H9 (cell line): ENCODE measurements at regions not wholly inside any gene's neighbourhood (a gene's known extent, or its start where the extent isn't known, plus 50 kb on each side); places are given as distances from the start of the nearest gene placed in this dataset.

Source experiments
- DNase-seq: peaks from one replicate; pipeline ENCODE4 v3.0.0-alpha.2; 2017
- H2AFZ ChIP-seq: one replicate; pipeline ENCODE4 v1.6.1; 2013; ENCODE audit warnings: mild to moderate bottlenecking, low read length, control low read depth, moderate library complexity
- H2AK5ac ChIP-seq: 2 replicates; pipeline ENCODE4 v1.6.1; 2013; ENCODE audit warnings: low read length, control low read depth, mixed read lengths; ENCODE audit not compliant: insufficient read length
- H2BK120ac ChIP-seq: one replicate; pipeline ENCODE4 v1.6.1; 2013; ENCODE audit warnings: low read depth, mild to moderate bottlenecking, low read length, control low read depth, inconsistent platforms; ENCODE audit not compliant: poor library complexity, severe bottlenecking
- H2BK12ac ChIP-seq: 2 replicates; pipeline ENCODE4 v1.6.1; 2013; ENCODE audit warnings: low read length, control low read depth, mixed read lengths, low read depth; ENCODE audit not compliant: insufficient read length
- H2BK15ac ChIP-seq: 2 replicates; pipeline ENCODE4 v1.6.1; 2013; ENCODE audit warnings: low read depth, low read length, control low read depth
- H2BK20ac ChIP-seq: one replicate; pipeline ENCODE4 v1.6.1; 2013; ENCODE audit warnings: low read depth, mild to moderate bottlenecking, low read length, control low read depth, inconsistent platforms; ENCODE audit not compliant: poor library complexity, severe bottlenecking
- H2BK5ac ChIP-seq: 2 replicates; pipeline ENCODE4 v1.6.1; 2013; ENCODE audit warnings: low read length, control low read depth, mixed read lengths; ENCODE audit not compliant: insufficient read length
- H3K14ac ChIP-seq: 2 replicates; pipeline ENCODE4 v1.6.1; 2013; ENCODE audit warnings: low read length, control low read depth; ENCODE audit not compliant: insufficient read depth
- H3K18ac ChIP-seq: 2 replicates; pipeline ENCODE4 v1.6.1; 2013; ENCODE audit warnings: low read depth, mild to moderate bottlenecking, mixed read lengths, low read length, control low read depth; ENCODE audit not compliant: insufficient read length
- H3K23ac ChIP-seq: 2 replicates; pipeline ENCODE4 v1.6.1; 2013; ENCODE audit warnings: low read length, control low read depth, mixed read lengths, low read depth; ENCODE audit not compliant: insufficient read length
- H3K23me2 ChIP-seq: 2 replicates; pipeline ENCODE4 v1.6.1; 2013; ENCODE audit warnings: low read depth, mild to moderate bottlenecking, mixed read lengths, low read length, control low read depth; ENCODE audit not compliant: insufficient read length, poor library complexity, severe bottlenecking
- H3K27ac ChIP-seq: 2 replicates; pipeline ENCODE4 v1.5.1; 2013; ENCODE audit warnings: low read length, control low read depth, mixed read lengths, low read depth; ENCODE audit not compliant: insufficient read length
- H3K27me3 ChIP-seq: 2 replicates; pipeline ENCODE4 v1.6.1; 2013; ENCODE audit warnings: low read length, control low read depth, inconsistent platforms; ENCODE audit not compliant: insufficient read depth
- H3K4ac ChIP-seq: 2 replicates; pipeline ENCODE4 v1.6.1; 2013; ENCODE audit warnings: low read depth, mild to moderate bottlenecking, control low read depth, inconsistent platforms, low read length, moderate library complexity
- H3K4me1 ChIP-seq: 2 replicates; pipeline ENCODE4 v1.6.1; 2013; ENCODE audit warnings: low read length, control low read depth, inconsistent platforms; ENCODE audit not compliant: insufficient read depth
- H3K4me2 ChIP-seq: 2 replicates; pipeline ENCODE4 v1.6.1; 2013; ENCODE audit warnings: low read length, control low read depth, mixed read lengths; ENCODE audit not compliant: insufficient read length, insufficient read depth
- H3K56ac ChIP-seq: 2 replicates; pipeline ENCODE4 v1.6.1; 2013; ENCODE audit warnings: low read depth, mild to moderate bottlenecking, mixed read lengths, low read length, control low read depth; ENCODE audit not compliant: insufficient read length
- H3K79me1 ChIP-seq: 2 replicates; pipeline ENCODE4 v1.6.1; 2013; ENCODE audit warnings: low read depth, mild to moderate bottlenecking, moderate library complexity, low read length, control low read depth, inconsistent platforms; ENCODE audit not compliant: insufficient read depth, poor library complexity, severe bottlenecking
- H3K79me2 ChIP-seq: 2 replicates; pipeline ENCODE4 v1.6.1; 2013; ENCODE audit warnings: low read length, control low read depth, inconsistent platforms; ENCODE audit not compliant: insufficient read depth
- H3K9ac ChIP-seq: 2 replicates; pipeline ENCODE4 v1.6.1; 2013; ENCODE audit warnings: low read length, control low read depth, mixed read lengths; ENCODE audit not compliant: insufficient read length; ENCODE audit errors: extremely low read depth
- H3K9me3 ChIP-seq: one replicate; pipeline ENCODE4 v1.6.1; 2013; ENCODE audit warnings: low read depth, low read length, inconsistent platforms; ENCODE audit not compliant: control insufficient read depth
- H3T11ph ChIP-seq: one replicate; pipeline ENCODE4 v1.6.1; 2013; ENCODE audit warnings: mild to moderate bottlenecking, low read length, control low read depth, inconsistent platforms
- H4K20me1 ChIP-seq: one replicate; pipeline ENCODE4 v1.6.1; 2013; ENCODE audit not compliant: control insufficient read depth, insufficient read length, insufficient read depth
- H4K5ac ChIP-seq: 2 replicates; pipeline ENCODE4 v1.6.1; 2013; ENCODE audit warnings: low read depth, mild to moderate bottlenecking, mixed read lengths, low read length, control low read depth; ENCODE audit not compliant: insufficient read length
- H4K8ac ChIP-seq: replicated peaks from 2 replicates; pipeline ENCODE4 v1.6.1; 2013; ENCODE audit warnings: low read length, control low read depth, mixed read lengths, low read depth; ENCODE audit not compliant: insufficient read length
- H4K91ac ChIP-seq: 2 replicates; pipeline ENCODE4 v1.6.1; 2013; ENCODE audit warnings: low read depth, mild to moderate bottlenecking, moderate library complexity, mixed read lengths, low read length, control low read depth; ENCODE audit not compliant: insufficient read length
- H3K27ac Mint-ChIP-seq, 3 experiments: 2 replicates in 2 of 3; 3 replicates in 1 of 3; pipeline ENCODE4 v1.8.0; 2020 to 2021; ENCODE audit warnings: mixed read lengths in 3 of 3, mild to moderate bottlenecking in 1 of 3, moderate library complexity in 1 of 3
- H3K27me3 Mint-ChIP-seq: 2 replicates; pipeline ENCODE4 v1.8.0; 2021; ENCODE audit warnings: low read depth, mild to moderate bottlenecking, moderate library complexity, mixed read lengths
- H3K36me3 Mint-ChIP-seq, 3 experiments: 2 replicates in 2 of 3; 3 replicates in 1 of 3; pipeline ENCODE4 v1.8.0; 2020 to 2021; ENCODE audit warnings: low read depth in 3 of 3, mixed read lengths in 3 of 3; ENCODE audit not compliant: insufficient read depth in 1 of 3
- H3K4me1 Mint-ChIP-seq, 2 experiments: 2 replicates each; pipeline ENCODE4 v1.8.0; 2020; ENCODE audit warnings: mixed read lengths in 2 of 2
- H3K4me3 Mint-ChIP-seq, 2 experiments: 2 replicates in 1 of 2; 3 replicates in 1 of 2; pipeline ENCODE4 v1.8.0; 2020 to 2021; ENCODE audit warnings: mild to moderate bottlenecking in 2 of 2, mixed read lengths in 2 of 2, moderate library complexity in 1 of 2
- H3K9me3 Mint-ChIP-seq, 2 experiments: 2 replicates in 1 of 2; 3 replicates in 1 of 2; pipeline ENCODE4 v1.8.0; 2020; ENCODE audit warnings: mild to moderate bottlenecking in 2 of 2, mixed read lengths in 2 of 2, moderate library complexity in 1 of 2
- WGBS: extraction: QIAGEN DNeasy Blood & Tissue Kit; methylation state at CpG from one replicate; pipeline ENCODE4 v1.1.7; 2013; ENCODE audit warnings: missing lambda C conversion rate, low lambda C conversion rate, mixed read lengths; ENCODE audit not compliant: insufficient read length; ENCODE audit errors: extremely low coverage; 5-methylcytosine and 5-hydroxymethylcytosine counted together
- TF ChIP-seq, protein P1 (sequence below): fragments of 200-600 bp; sonication (generic); conservative IDR thresholded peaks from 3 replicates; pipeline ENCODE4 v1.8.0; 2021; ENCODE audit warnings: antibody characterized with exemption, mild to moderate bottlenecking

DNA sequence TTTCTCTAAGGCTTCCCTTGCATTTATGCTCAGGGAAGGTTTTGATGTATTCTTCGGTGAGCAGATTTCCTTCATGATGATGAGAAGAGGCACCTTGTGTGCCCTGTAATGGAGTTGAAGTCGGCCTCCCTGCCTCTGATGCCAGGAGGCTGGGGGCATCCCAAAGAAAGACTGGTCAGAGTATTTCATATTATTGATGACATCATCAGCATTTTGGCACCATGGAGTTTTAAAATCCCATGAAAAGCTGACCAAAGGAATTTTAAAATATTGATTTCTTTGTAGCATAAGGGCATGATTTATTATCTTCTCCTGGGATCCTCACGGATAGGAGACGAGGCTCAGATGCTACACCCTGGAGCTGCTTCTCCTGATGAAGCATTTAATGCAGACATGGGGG is 231.2 kb upstream of the IRX1 start:
- H3K9ac ChIP-seq, result no peak overlapping the region
- no peak overlapping the region for H3K56ac ChIP-seq
- no peak for DNase-seq
- no peaks in the 10 kb centered on the region for H3K4me1 ChIP-seq
- H3K27me3 ChIP-seq, result no peaks in the 10 kb centered on the region
- H2BK12ac ChIP-seq, result no peak overlapping the region
- H3K36me3 Mint-ChIP-seq, result peaks cover 0 to 2% (median 0%) of the 10 kb centered on the region in 3 experiments; a peak in 1 of 7 replicates
- H2BK15ac ChIP-seq, result no peak overlapping the region
- H4K20me1 ChIP-seq, result no peaks in the 10 kb centered on the region
- TF ChIP-seq, protein P1, sequence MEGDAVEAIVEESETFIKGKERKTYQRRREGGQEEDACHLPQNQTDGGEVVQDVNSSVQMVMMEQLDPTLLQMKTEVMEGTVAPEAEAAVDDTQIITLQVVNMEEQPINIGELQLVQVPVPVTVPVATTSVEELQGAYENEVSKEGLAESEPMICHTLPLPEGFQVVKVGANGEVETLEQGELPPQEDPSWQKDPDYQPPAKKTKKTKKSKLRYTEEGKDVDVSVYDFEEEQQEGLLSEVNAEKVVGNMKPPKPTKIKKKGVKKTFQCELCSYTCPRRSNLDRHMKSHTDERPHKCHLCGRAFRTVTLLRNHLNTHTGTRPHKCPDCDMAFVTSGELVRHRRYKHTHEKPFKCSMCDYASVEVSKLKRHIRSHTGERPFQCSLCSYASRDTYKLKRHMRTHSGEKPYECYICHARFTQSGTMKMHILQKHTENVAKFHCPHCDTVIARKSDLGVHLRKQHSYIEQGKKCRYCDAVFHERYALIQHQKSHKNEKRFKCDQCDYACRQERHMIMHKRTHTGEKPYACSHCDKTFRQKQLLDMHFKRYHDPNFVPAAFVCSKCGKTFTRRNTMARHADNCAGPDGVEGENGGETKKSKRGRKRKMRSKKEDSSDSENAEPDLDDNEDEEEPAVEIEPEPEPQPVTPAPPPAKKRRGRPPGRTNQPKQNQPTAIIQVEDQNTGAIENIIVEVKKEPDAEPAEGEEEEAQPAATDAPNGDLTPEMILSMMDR, result no peak
- no peaks in the 10 kb centered on the region for H3K79me2 ChIP-seq
- H4K91ac ChIP-seq, result no peak overlapping the region
- no peaks in the 10 kb centered on the region for H3K23me2 ChIP-seq
- no peak overlapping the region for H2BK5ac ChIP-seq
- H2AK5ac ChIP-seq, result no peak overlapping the region
- H3T11ph ChIP-seq, result no peak overlapping the region
- no peaks in the 10 kb centered on the region for H3K9me3 ChIP-seq
- H2AFZ ChIP-seq, result no peak overlapping the region
- no CpG with 5 or more reads among the region's 4 CpGs for WGBS
- no peak overlapping the region for H3K27ac ChIP-seq
- H3K18ac ChIP-seq, result no peak overlapping the region
- peaks cover 5% of the 10 kb centered on the region; the same call in 1 of the 2 replicates for H3K27me3 Mint-ChIP-seq
- H3K4ac ChIP-seq, result no peak overlapping the region
- no peak overlapping the region for H3K4me2 ChIP-seq
- H3K9me3 Mint-ChIP-seq, result peaks cover 5 to 7% of the 10 kb centered on the region in 2 experiments; a peak in 3 of 5 replicates
- no peak overlapping the region for H2BK120ac ChIP-seq
- no peak overlapping the region for H3K14ac ChIP-seq
- no peak overlapping the region for H3K23ac ChIP-seq
- H3K4me1 Mint-ChIP-seq, result peaks cover 9 to 12% of the 10 kb centered on the region in 2 experiments
- no peaks in the 10 kb centered on the region for H3K79me1 ChIP-seq
- no peak overlapping the region for H2BK20ac ChIP-seq
- H4K5ac ChIP-seq, result no peak overlapping the region
- H3K27ac Mint-ChIP-seq, result no peak overlapping the region
- no peak overlapping the region for H3K4me3 Mint-ChIP-seq
- no peak overlapping the region for H4K8ac ChIP-seq
